Fibroblast of skin of right biceps (primary cell): ENCODE measurements at regions not wholly inside any gene's neighbourhood (a gene's known extent, or its start where the extent isn't known, plus 50 kb on each side); places are given as distances from the start of the nearest gene placed in this dataset.

Experiments used
- DNase-seq: peaks from one replicate; pipeline ENCODE4 v3.0.0-alpha.2; 2013

DNA sequence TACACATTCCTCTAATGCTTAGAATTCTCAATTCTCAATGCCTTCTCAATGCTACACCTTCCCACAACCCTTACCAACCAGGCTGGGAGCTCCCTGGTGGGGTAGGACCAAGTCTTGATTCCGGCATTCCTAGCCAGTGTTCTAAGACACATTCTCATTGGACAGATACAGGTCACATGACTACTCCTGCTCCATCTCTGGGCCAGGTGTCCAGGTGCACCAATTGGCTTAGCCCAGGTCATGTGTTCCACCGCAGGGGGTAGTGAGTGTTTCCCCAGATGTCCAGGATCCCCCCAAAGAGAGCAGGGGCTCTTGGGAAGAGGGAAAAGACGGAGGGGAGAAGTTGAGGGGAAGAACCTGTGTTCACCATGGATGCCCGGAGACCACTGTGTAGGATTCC is 58.7 kb upstream of the MLN start:
- DNase-seq: no peak

DNA sequence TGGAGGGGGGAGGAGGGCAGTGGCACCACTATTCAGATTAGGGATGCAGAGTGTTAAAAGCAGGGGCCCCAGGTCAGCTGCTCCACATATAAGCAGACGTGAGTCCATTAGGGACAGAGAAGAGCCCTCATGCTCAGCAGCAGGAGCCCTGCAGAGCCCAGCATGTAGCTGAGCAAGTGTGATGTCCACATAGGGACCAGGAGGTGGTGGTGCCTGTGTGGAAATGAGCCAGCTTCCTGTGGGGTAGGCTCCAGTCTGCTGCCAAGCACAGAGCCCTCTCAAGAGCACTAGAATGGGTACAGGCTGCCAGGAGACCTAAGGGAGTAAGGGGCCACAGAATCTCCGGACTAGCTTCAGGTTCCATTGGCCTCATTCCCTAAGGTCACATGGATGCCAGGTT is 57.9 kb upstream of the MLN start:
- DNase-seq: no peak

DNA sequence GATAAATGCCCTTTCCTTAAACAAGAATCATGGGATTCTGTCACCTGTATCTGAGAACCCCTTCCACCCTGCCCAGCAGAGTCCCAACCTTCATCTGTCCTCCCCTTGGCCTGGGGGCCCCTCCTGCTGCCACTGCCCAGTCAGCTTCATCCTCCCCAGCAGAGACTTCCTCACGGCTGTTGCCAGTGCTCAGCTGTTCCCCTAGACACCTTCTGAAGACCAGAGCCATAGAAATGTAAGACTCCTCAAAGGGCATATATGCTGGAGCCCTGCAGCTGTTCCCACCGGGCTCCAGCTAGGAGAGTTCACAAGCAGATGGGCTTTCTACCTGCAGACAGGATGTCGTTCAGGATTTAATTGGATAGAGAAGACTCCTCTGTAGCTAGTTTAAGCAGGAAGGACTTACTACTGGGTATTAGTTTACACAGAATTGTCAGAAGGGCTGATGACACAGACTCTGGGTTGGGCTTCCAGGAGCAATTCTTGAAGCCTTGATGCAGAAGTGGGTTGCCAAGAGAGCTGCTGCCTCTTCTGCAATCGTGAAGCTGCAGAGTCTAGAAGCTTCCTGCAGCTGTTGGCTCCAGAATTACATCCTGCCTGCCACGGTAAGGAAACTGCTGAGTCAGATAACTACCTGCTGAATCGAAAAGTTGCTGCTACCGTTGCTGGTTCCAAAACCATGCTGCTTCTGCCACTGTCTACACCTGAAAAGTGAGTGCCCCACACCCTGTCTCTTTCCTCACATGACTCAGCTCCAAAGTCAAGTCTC is 57.1 kb upstream of the MLN start:
- no peak for DNase-seq

DNA sequence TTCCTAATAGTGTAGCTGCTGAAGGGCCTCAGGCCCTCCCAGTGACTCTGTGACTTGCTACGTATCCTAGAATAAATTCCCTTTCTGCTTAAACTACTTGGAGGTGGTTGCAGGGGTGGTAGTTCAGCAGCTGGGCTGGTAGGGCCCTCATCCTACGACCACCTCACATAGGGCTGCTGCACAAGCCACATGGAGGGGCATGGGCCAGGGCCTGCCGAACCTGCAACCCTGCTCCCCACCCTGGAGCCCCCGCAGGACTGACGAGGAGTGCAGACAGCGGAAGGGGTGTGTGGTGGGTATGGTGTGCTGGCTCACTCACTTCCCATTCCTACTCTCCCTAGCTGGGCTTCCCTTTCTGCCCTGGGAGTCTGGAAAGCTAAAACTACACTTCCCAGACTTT is 56.2 kb upstream of the MLN start:
- DNase-seq: no peak

GRCh38 chr6:33858804-33859505 is 55.2 kb upstream of the MLN start:
- no peak for DNase-seq

DNA sequence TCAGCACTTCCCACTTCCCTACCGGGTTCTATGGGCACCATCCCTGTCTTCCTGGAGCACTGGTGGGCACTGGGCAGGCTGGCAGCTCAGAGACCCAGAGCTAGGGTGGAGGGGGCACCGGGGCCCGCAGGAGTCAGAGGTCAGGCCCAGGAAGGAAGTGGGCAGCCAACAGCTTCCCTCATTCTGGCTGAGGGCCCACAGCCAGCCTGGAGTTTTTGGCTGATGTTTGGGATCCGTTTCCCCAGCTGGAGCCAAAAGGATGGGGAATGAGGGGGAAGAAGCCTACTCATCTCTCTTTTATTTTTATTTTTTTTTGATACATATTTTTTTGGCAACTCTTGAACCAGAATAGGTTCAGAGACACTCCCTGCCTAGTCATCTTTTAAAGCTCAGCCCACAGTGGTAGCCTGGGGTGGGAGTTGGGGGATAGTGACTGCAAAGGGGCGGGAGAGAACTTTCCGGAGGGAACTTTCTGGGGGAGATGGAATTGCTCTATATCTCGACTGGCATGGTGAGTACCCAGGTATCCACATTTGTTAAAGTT is 54.2 kb upstream of the MLN start:
- DNase-seq: no peak

- DNase-seq: no peak
Observed at GRCh38 chr6:33857093-33857931, 53.5 kb upstream of the MLN start.

- DNase-seq: no peak
Observed at GRCh38 chr6:33856655-33857054, 52.9 kb upstream of the MLN start.

GRCh38 chr6:33856031-33856590 is 52.3 kb upstream of the MLN start:
- DNase-seq: no peak

GRCh38 chr6:33854572-33855030 is 50.8 kb upstream of the MLN start:
- no peak for DNase-seq

DNA sequence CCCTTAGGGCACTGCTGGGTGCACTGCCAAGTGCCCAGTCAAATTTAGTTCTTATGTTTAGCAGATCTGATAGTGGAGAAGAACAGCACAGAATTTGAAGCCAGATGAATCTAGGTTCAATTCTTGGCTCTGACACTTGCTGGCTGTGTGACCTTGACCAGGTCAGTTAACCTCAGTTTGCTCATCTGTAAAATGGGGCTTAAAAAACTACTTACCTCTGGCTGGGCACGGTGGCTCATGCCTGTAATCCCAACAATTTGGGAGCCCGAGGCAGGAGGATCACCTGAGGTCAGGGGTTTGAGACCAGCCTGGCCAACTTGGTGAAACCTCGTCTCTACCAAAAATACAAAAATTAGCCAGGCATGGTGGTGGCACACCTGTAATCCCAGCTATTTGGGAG is 49.9 kb upstream of the MLN start:
- no peak for DNase-seq
